ENCODE measurements at regions not wholly inside any gene's neighbourhood (a gene's known extent, or its start where the extent isn't known, plus 50 kb on each side); places are given as distances from the start of the nearest gene placed in this dataset.
A peak's percentile ranks its signal among the peaks of the same experiment; 100 is the strongest.

GRCh38 chr12:125193376-125194152 is 128.3 kb downstream of the AACS start:
- DNase-seq: peak in 11 of 58 donors; percentile 5 to 42 (median 15)

GRCh38 chr12:125194163-125194773 is 129.0 kb downstream of the AACS start:
- peak in 7 of 58 donors; percentile 11 to 42 (median 27) for DNase-seq

GRCh38 chr12:125194987-125195386 is 129.8 kb downstream of the AACS start:
- no peak for DNase-seq

- DNase-seq: no peak
These were observed 132.1 kb downstream of the AACS start for GRCh38 chr12:125197326-125197725.

DNA sequence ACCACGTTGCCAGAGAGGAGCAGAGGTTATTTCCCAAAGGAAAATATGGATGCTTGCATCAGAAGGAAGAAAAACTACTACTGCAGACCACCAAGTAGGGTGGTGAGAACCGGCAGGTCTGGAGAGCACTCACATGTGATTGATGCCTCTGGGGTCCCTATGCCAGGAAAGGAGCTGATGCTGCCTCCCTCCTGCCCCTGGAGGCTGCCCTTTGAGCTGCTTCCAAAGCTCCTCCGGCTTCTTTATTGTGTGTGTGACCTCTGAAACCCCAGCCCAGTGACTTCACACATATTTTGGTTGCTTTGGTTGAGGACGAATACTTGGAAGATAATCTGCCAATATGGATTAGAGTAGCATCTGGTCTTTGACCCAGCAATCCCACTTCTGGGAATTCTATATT is 133.4 kb downstream of the AACS start:
- DNase-seq: no peak

DNA sequence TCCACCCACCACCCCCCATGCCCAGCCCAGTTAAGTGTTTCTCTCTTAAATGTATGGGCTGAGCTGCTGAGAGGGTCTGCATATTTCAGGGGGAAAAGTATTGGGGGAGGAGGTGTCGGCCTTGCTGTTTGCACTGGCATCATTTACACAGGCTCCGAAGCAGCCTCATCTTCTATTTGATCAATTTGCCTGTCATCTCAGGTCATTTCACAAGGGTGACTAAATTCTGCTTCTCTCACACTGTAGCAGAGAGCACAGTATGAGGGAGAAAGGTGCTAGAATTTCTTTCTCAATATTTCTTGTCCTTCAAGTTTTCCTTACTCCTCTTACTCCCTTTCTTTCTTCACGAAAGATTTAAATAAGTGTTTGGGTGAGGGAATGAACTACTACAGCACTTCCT is 135.9 kb downstream of the AACS start:
- no peak for DNase-seq

GRCh38 chr12:125201940-125202339 is 136.7 kb downstream of the AACS start:
- DNase-seq: no peak

DNA sequence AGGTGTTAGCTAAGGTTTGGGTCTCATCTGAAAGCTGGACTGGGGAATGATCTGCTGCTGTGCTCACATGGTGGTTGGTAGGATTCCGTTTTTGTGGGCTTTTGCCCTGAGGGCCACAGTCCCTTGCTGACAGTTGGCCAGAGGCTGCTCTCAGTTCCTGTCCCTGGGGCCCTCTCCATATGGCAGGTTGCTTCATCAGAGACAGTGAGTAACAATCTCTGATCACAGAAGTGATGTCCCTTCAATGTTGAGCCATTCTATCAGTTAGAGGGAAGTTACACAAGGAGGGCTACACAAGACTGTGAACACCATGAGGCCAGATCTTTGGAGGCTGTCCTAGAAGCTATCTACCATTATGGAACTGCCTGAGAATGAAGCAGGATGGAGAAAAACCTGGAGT is 137.2 kb downstream of the AACS start:
- DNase-seq: no peak

GRCh38 chr12:125203145-125203765 is 138.0 kb downstream of the AACS start:
- DNase-seq: peak in 4 of 58 donors; percentile 13 to 36 (median 16)

DNA sequence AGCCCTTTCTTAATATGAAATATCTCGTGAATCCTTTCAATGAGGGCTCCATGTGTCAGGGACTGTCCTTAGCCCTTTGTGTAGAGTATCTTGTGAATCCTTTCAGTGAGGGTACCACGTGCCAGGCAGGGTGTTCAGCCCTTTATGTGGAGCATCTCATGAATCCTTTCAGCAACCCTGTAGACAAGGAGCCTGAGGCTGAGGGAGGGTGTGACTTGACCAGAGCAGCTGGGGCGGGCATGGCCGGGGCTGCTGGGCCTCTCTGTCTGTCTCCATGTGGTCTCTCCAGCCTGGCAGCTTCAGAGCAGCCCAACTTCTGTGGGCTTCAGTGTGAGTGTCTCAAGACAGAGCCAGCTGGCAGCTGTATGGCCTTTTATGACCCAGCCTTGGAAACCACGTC is 140.2 kb downstream of the AACS start:
- no peak for DNase-seq

DNA sequence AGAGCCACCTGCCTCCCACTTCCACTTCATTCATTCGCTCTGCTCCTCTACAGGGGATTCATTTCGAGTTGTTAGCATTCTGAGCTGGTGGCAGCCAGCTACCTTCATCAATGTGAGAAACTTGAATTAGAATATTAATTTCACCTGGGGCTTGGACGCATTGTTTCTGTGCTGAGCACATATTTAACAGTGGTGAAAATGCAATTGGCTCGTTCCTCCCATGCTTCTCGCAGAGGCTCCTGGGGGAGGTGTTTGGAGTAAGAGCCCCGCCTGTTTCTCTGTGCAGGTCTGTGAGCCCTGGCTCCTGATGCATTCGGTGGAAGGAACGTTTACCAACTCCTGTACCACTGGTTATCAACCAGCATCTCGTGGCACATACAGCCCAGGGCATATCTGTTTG is 141.5 kb downstream of the AACS start:
- no peak for DNase-seq

DNA sequence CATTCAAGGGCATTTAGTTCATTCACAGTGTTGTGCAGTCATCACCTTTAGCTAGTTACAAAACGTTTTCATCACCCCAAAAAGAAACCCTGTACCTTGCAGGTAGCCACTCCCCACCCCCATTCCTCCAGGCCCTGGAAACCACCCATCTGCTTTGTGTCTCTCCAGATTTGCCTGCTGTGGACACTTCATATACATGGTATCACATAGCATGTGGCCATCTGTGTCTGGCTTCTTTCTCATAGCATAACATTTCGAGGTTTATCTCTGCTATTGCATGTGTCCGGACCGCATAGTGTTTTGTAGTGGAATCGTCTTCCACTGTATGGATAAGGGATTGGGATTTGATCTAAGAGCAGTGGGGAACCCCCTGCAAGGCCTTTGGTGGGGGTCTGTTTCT is 143.1 kb downstream of the AACS start:
- DNase-seq: no peak

DNA sequence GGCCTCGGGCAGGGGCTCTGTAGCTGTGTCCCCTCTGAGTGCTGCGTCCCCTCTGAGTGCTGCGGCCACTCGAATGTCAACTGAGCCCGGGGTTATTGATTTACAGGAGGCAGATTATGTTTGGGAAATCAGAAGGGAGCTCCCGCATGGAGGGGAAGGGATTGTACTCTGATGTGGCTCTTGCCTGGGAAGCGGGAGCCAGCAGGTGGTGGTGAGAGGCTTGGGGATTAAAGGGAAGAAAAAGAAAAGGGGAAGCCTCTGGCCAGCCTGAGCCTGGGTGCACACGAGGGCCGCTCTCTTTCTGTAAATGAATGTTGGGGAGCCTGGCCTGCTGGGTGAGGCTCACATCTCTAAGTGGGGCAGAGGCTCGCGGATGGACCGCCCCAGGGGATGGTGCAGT is 143.7 kb downstream of the AACS start:
- DNase-seq: no peak

DNA sequence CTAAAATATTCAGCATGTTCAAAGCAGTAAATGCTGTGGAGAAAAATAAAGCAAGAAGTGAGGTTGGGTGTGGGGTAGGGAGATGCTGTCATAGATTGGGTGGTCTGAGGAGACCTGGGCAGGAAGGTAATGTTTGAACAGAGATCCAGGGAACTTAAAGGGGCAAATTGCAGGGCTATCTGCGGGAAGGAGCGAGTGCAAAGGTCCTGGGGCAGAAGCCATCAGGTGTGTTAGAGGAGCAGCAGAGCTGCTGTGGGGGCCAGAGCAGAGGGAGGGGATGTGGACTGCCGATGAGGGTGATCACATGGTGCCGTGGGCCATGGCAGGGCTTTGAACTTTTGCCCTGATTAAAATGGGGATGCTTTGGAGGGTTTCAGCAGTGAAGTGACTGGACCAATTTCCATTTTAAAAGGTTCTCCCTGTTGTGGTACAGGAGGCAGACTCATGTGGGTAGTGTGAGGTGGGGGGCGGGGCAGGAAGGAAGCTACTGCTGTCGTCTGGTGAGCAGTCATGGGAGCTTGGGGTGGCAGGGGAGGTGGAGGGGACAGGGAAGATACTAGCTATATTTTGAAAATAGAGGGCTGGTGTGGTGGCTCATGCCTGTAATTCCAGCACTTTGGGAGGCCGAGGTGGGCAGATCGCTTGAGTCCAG is 145.0 kb downstream of the AACS start:
- DNase-seq: no peak

- peak in 3 of 58 donors; percentile 13 to 29 (median 24) for DNase-seq
These were observed 146.2 kb downstream of the AACS start for GRCh38 chr12:125211464-125211863.

GRCh38 chr12:125214289-125214688 is 149.1 kb downstream of the AACS start:
- no peak for DNase-seq

GRCh38 chr12:125216756-125217155 is 151.5 kb downstream of the AACS start:
- DNase-seq: peak in 1 of 58 donors; percentile 14

DNA sequence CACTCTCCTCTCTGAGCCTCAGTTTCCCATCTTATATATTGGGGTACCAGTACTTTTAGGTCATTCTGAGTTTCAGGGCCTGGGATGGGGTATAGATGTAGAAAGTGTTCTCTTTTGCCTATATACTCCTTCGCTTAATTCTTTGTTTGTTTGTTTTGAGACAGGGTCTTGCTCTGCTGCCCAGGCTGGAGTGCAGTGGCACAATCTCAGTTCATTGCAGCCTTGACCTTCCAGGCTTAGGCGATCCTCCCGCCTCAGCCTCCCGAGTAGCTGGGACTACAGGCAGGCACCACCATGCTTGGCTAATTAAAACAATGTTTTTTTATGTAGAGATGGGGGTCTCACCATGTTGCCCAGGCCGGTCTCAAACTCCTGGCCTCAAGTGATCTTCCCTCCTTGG is 152.1 kb downstream of the AACS start:
- DNase-seq: no peak

- DNase-seq: no peak
These were observed 153.7 kb downstream of the AACS start for GRCh38 chr12:125218952-125219351.

DNA sequence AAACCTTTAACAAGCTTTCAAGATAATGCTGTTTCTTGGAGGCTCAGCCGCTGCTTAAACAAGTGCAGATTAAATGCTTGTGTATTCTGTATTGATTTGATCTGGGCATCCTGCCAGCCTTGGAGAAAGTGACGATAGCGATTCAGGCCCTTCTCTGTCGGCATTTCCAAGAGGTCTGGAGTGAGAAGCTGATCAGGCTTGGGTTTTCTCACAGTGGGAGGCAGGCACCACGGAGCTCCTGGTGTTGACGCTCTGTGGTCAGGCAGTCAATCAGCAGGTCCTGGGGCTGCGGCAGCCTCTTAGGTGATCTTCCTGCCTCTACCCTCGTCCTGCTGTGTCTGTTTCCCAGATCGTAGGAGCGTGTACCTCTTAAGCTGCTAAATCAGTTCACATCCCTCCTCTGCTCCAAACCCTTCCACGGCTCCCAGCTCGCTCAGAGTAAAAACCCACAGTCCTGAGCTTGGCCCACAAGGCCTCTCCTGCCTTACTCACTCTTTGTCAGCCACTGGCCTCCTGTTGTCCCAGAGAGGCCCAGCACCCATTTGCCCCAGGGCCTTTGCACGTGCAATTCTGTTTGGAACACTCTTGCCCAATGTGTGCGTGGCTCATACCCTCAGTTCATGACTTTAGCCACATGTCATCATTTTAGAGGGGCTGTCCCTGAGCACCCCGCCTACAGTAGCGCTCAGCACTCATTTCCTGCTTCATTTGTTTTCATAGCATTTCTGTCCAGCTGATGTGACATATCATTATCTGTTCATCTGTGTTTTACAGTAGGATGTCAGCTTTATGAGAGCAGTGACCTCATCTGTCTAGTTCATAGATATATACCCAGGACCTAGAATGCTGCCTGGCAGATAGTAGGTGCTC is 155.4 kb downstream of the AACS start:
- DNase-seq: peak in 25 of 58 donors; percentile 3 to 56 (median 21)

- no peak for DNase-seq
These were observed 156.4 kb downstream of the AACS start for GRCh38 chr12:125221602-125222001.
